CD4-positive, alpha-beta T cell (primary cell): ENCODE measurements at regions not wholly inside any gene's neighbourhood (a gene's known extent, or its start where the extent isn't known, plus 50 kb on each side); places are given as distances from the start of the nearest gene placed in this dataset.
"Not testable (repeated sequence)": the region's sequence is repeated elsewhere in the genome, so short reads cannot be mapped to it uniquely, and the experiment has no call there.

Source experiments
- ATAC-seq: fragments of 200-7000 bp; cut with Tn5 transposase; one replicate; pipeline ENCODE4 v1.10.0; 2022; ENCODE audit warnings: mild to moderate bottlenecking; ENCODE audit not compliant: poor library complexity
- CTCF ChIA-PET: fragments of 350-600 bp; sonication (Branson Sonifier 250); formaldehyde crosslinking; loops from one replicate; lab custom pipeline; 2021; ENCODE audit warnings: antibody characterized with exemption, inconsistent platforms; lab: Charles Lee
- POLR2A ChIA-PET: fragments of 350-600 bp; sonication (Branson Sonifier 250); formaldehyde crosslinking; loops from one replicate; lab custom pipeline; 2021; ENCODE audit warnings: antibody characterized with exemption, inconsistent platforms; lab: Charles Lee
- DNase-seq, 14 experiments: peaks; one replicate each; pipeline ENCODE4 v3.0.0-alpha.2; 2013 to 2020; ENCODE audit warnings: mixed read lengths in 2 of 14
- H3K27ac ChIP-seq, 2 donors: one replicate each; pipeline versions ENCODE4 v1.5.1 to v1.7.0; 2013; ENCODE audit warnings: low read length in 2 of 2, low read depth in 1 of 2, mild to moderate bottlenecking in 1 of 2
- H3K27me3 ChIP-seq, 2 experiments: 1 replicate in 1 of 2; 2 replicates in 1 of 2; pipeline versions ENCODE4 v1.6.1 to v1.7.0; 2013; ENCODE audit warnings: low read length in 2 of 2, control low read depth in 1 of 2, mild to moderate bottlenecking in 1 of 2, moderate library complexity in 1 of 2; ENCODE audit not compliant: insufficient read depth in 2 of 2, control insufficient read depth in 1 of 2
- H3K36me3 ChIP-seq: one replicate; pipeline ENCODE4 v1.6.1; 2013; ENCODE audit warnings: low read length, control low read depth; ENCODE audit not compliant: insufficient read depth
- H3K4me1 ChIP-seq: one replicate; pipeline ENCODE4 v1.6.1; 2013; ENCODE audit warnings: low read length, control low read depth; ENCODE audit not compliant: insufficient read depth
- H3K4me3 ChIP-seq: one replicate; pipeline ENCODE4 v1.5.1; 2013; ENCODE audit warnings: mild to moderate bottlenecking, low read length, moderate library complexity
- H3K9me3 ChIP-seq, 2 experiments: 1 replicate in 1 of 2; 2 replicates in 1 of 2; pipeline versions ENCODE4 v1.6.1 to v1.7.0; 2013; ENCODE audit warnings: low read length in 2 of 2, mild to moderate bottlenecking in 2 of 2, control low read depth in 1 of 2, moderate library complexity in 1 of 2; ENCODE audit not compliant: control insufficient read depth in 1 of 2, insufficient read depth in 1 of 2
- H3K27ac Mint-ChIP-seq: one replicate; pipeline ENCODE4 v1.8.0; 2020; ENCODE audit warnings: mixed read lengths
- H3K27me3 Mint-ChIP-seq: one replicate; pipeline ENCODE4 v1.8.0; 2021; ENCODE audit warnings: mixed read lengths
- H3K36me3 Mint-ChIP-seq: one replicate; pipeline ENCODE4 v1.8.0; 2021; ENCODE audit warnings: low read depth, mixed read lengths
- H3K4me1 Mint-ChIP-seq: one replicate; pipeline ENCODE4 v1.8.0; 2021; ENCODE audit warnings: low read depth, mixed read lengths
- H3K4me3 Mint-ChIP-seq: one replicate; pipeline ENCODE4 v1.8.0; 2020; ENCODE audit warnings: mild to moderate bottlenecking, mixed read lengths
- H3K9me3 Mint-ChIP-seq: one replicate; pipeline ENCODE4 v1.8.0; 2020; ENCODE audit warnings: mixed read lengths
- intact Hi-C, 2 experiments: fragments of 100-400 bp; cut with DNase I in 1 of 2; cut with micrococcal nuclease in 1 of 2; formaldehyde crosslinking; loops; one replicate each; pipeline versions ENCODE4 v1.15.1 to v1.9.0; 2023 to 2025; cut with DNase I, micrococcal nuclease

GRCh38 chr15:31718625-31719024 lies 311.7 kb upstream of the CHRNA7 start:
- POLR2A ChIA-PET, H3K36me3 Mint-ChIP-seq, H3K9me3 Mint-ChIP-seq, H3K4me3 ChIP-seq, H3K27ac ChIP-seq, H3K36me3 ChIP-seq, H3K27me3 Mint-ChIP-seq, H3K9me3 ChIP-seq, intact Hi-C loops, H3K4me1 Mint-ChIP-seq, H3K4me1 ChIP-seq, H3K4me3 Mint-ChIP-seq, CTCF ChIA-PET, H3K27me3 ChIP-seq, DNase-seq, H3K27ac Mint-ChIP-seq, ATAC-seq: not testable (repeated sequence)

GRCh38 chr15:31719396-31720022 lies 310.8 kb upstream of the CHRNA7 start:
- H3K36me3 ChIP-seq, H3K27me3 ChIP-seq, H3K4me1 ChIP-seq, H3K27ac Mint-ChIP-seq, intact Hi-C loops, POLR2A ChIA-PET, H3K9me3 ChIP-seq, H3K4me1 Mint-ChIP-seq, ATAC-seq, H3K9me3 Mint-ChIP-seq, H3K4me3 Mint-ChIP-seq, H3K4me3 ChIP-seq, DNase-seq, CTCF ChIA-PET, H3K36me3 Mint-ChIP-seq, H3K27me3 Mint-ChIP-seq, H3K27ac ChIP-seq: not testable (repeated sequence)

GRCh38 chr15:31723019-31723418 lies 307.3 kb upstream of the CHRNA7 start:
- intact Hi-C loops, ATAC-seq: not testable (repeated sequence)

GRCh38 chr15:31724903-31725302 lies 305.4 kb upstream of the CHRNA7 start:
- H3K36me3 Mint-ChIP-seq, H3K27ac Mint-ChIP-seq, H3K4me1 ChIP-seq, ATAC-seq, intact Hi-C loops, CTCF ChIA-PET, H3K9me3 ChIP-seq, H3K9me3 Mint-ChIP-seq, H3K27ac ChIP-seq, H3K4me1 Mint-ChIP-seq, H3K27me3 ChIP-seq, H3K4me3 ChIP-seq, POLR2A ChIA-PET, DNase-seq, H3K36me3 ChIP-seq, H3K4me3 Mint-ChIP-seq: not testable (repeated sequence)
- H3K27me3 Mint-ChIP-seq, result peaks cover 28% of the 10 kb centered on the region

More at GRCh38 chr15:31723019-31723418, 307.3 kb upstream of the CHRNA7 start:
- H3K27ac Mint-ChIP-seq, H3K4me3 Mint-ChIP-seq, H3K27me3 ChIP-seq, H3K9me3 Mint-ChIP-seq, CTCF ChIA-PET, POLR2A ChIA-PET, H3K27ac ChIP-seq, H3K36me3 Mint-ChIP-seq, H3K4me1 ChIP-seq, H3K36me3 ChIP-seq, H3K4me1 Mint-ChIP-seq, H3K4me3 ChIP-seq, H3K9me3 ChIP-seq, DNase-seq: not testable (repeated sequence)
- peaks cover 15% of the 10 kb centered on the region for H3K27me3 Mint-ChIP-seq

GRCh38 chr15:31725619-31726018 lies 304.7 kb upstream of the CHRNA7 start:
- H3K27ac ChIP-seq, intact Hi-C loops, H3K36me3 Mint-ChIP-seq, H3K4me1 ChIP-seq, CTCF ChIA-PET, H3K4me3 ChIP-seq, DNase-seq, H3K4me3 Mint-ChIP-seq, POLR2A ChIA-PET, H3K27ac Mint-ChIP-seq, H3K36me3 ChIP-seq, H3K9me3 ChIP-seq, ATAC-seq, H3K9me3 Mint-ChIP-seq, H3K4me1 Mint-ChIP-seq: not testable (repeated sequence)
- peaks cover 35% of the 10 kb centered on the region for H3K27me3 Mint-ChIP-seq
- H3K27me3 ChIP-seq, result peaks cover 0 to 12% of the 10 kb centered on the region in 2 experiments
